ENCODE measurements at regions not wholly inside any gene's neighbourhood (a gene's known extent, or its start where the extent isn't known, plus 50 kb on each side); places are given as distances from the start of the nearest gene placed in this dataset.

DNA sequence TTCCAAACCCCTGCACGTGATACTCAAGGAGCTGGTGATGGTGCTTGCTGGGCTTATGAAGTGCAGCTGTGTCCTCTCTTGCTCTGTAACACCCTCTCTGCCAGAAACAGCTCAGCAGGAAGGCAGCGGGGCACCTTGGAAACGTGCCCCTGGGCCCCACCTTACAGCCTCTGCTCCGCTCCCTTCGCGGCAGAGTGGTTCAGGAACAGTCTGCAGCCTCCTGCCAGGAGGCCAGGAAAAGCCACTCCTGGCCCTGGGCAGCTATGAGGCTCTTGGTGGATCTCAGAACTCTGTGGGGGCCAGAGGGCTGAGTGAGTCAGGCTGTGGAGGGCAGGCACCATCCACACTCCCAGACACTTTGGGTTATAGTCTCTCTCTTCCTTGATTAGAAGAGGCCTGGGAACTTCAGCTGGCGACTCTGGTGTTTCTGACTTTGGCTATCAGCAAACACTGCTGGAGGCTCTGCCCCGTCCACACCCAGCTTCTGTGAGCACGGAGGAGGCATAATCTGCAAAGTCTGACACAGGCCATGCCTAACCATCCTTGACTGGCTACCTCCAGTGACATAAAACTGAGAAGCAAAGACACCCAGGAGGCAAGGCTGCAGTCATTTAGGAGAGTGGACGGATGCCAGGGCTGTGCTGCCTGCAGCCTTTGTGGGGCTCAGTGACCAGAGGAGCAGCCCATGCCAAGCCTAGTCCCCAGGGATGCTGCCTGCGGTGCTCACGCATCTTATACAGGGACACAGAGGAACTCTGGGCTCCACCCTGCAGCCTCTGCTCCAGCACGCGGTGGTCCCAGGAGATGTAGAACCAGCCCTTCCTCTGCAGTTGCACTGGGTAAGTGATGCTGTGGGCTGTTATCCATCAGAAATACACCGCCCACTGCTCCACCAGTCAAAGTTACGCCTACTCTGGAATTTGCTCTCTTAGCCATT is 65.3 kb downstream of the METRNL start:
- DNase-seq, result no peak

DNA sequence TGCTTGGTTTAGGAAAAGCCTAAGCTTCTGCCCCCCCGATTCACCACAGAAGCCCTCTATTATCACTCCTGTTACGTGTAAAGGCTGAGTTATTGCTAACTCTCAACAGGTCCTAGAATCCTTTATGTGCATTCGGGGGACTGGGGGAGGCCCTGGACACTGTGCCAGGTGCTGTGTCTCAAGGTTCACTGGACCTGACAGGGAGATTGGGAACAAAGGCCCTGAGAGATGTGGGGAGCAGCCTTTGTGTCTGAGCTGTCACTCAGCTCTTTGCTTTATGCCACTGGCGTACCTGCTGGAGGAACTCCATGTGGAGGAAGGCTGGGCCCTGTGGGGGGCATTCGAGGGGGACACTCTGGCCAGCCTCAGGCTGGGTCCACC is 65.9 kb downstream of the METRNL start:
- DNase-seq, result no peak

DNA sequence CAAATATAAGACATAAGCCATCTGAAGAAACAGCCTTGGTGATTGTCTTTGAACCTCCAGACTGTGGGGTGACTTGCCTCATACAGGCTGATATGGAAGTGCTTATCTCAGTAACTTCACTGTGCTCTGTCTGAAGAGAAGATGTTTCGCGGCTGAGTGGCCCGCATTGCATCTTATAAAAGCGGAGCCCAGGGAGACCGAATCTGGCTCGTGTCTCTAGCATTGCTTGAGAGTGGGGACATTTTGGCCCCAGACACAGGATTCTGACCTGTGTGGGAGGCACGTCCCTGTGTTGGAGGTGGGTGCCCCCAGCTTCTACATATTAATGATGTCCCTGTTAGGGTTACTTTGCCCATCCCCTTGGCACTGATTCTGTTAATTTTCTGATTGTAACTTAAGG is 66.4 kb downstream of the METRNL start:
- no peak for DNase-seq

DNA sequence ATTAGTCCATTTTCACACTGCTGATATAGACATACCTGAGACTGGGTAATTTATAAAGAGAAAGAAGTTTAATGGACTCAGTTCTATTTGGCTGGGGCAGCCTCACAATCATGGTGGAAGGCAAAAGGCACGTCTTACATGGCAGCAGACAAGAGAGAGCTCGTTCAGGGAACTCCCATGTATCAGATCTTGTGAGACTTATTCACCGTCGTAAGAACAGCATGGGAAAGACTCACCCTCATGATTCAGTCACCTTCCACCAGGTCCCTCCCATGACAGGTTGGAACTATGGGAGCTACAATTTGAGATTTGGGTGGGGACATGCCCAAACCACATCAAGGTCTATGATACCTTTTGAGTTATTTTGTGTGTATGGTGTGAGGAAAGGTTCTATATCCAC is 66.9 kb downstream of the METRNL start:
- DNase-seq, result no peak

DNA sequence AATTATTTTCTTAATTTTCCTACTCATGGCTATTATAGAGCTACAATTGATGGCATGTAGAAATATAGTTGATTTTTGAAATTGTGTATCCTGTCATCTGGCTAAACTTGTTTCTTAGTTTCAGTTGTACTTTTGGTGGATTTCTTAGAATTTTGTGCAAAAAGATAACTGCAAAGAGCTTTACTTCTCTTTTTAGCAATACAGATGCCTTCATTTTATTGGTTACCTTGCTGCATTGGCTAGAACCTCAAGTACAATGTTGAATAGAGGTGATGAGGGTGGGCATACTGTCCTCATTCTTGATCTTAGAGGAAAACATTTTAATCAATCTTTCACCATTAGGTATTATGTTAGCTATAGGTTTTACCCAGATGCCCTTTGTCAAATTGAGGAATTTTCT is 67.9 kb downstream of the METRNL start:
- no peak for DNase-seq

DNA sequence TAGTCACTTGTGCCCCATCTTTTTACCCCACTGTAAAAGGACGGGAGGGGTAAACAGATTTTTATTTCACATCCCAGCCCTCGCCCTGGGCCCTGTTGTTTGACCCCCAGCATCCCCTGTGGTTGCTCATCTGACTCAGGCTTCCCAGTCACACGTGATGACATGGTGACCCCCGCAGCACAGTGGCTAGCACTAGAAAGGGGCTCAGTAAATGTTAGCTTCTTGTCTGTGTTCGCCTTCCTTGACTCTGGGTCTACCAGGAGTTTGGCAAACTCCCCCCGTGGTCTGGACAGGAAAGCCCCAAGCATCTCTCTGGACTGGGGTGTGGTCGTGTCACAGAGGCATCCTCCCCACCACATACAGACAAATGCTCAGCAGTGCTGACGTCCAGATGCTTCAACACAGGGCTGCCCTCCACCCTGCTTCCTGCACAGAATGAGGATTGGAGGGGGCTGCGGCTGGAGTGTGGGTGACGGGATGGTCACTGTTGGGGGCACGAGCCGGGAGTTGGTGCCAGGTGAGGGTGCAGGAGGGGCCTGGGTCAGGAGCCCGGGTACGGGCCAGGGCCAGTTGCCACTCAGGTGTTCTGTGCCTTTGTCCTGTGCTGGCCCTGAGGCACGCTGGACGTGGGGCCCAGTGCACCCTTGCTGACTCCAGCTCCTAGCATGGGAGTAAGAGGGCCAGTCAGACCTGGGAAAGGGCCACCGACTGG is 69.1 kb downstream of the METRNL start:
- no peak for DNase-seq

DNA sequence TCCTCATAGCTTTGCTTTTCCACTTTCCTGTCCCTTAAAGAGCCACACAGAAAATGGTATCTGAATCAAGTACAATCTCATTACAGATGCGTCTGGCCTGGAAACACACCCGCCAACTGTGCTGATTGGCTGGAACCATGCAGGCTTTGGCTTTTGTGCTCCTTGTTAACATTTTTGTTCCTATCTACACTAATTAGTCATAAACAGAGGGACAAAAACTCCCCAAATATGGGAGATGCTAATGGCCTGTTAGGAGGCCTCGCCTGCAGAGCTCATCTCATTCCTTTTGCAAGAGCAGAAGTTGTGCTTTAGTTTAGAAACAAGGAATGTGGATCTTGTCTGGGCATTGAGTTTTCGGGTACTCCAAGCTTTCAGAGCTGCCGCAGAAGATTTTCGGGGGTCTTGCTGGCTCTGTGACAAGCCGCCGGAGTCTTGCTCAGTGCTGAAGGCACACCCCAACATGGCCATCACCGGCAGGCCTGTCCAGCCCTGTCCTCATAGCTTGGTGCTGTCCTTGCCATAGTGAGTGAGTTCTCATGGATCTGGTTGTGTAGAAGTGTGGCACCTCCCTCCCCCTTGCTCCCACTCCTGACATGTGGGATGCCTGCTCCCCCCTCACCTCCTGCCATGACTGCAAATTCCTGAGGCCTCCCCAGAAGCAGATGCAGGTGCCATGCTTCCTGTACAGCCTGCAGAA is 69.8 kb downstream of the METRNL start:
- DNase-seq, result no peak

DNA sequence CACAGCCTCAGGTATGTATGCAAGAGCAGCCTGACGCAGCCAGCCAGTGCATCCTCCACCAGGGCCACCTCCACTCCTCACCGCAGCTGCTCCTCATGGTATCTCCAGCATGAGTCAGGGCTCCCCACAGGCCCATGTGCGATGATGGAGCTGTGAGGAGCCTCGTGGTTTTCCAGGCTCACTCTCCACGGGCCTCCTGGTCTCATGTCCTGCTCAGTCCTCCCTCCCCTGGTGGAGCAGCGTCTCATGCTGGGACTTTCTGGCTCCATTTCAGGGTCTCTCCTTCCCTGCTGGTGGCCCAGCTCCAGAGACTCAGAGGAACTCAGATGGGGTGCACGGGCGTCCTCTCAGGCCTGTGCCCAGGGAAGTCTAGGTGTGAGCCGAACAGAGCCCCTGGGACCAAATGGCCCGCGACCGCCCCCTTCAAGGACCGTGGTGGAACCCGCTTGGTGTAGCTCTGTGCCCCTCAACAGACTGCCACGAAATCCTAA is 70.4 kb downstream of the METRNL start:
- DNase-seq, result no peak

DNA sequence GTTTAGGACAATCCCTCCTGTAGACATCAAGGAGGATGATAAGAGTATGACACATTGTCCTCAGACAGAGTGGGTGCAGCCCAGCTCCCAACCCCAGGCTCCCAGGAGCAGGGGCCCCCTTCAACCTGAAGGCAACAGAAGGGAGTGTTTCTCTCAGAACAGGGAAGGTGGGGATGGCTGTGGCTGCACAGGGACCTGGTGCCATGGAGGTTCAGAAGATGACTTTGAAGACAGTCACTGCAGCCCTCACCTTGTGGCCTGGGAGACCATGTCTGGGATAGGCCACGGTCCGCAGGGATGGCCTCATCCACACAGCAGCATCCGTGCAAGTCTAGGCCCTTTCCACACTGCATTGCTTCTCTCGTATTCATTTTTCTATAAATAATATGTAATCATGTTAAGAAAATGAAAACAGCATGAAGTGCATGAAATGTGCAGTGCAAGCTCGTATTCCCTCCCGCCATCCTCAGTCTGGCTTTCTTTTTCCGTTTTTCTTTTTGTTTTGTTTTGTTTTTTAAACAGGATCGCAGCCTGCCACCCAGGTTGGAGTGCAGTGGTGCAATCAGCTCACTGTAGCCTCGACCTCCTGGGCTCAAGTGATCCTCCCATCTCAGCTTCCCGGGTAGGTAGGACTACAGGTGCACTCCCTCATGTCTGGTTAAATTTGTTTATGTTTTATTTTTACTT is 71.1 kb downstream of the METRNL start:
- DNase-seq, result no peak

DNA sequence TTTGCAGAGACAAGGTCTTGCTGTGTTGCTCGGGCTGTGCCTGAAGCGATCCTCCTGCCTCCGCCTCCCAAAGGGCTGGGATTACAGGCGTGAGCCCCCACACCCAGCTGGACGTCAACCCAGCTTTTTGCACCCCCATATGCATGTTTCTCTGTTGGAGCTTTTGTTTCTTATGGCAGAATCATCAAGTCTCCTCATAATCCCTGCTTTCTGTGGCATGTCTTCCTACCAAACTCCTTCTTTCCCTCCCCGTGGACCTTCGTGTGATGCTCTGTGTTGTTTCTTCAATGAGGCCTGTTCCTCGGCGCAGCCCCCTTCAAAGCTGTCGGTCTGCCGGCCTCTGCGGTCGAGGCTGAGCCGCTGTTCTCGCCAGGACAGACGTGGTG is 71.6 kb downstream of the METRNL start:
- no peak for DNase-seq

DNA sequence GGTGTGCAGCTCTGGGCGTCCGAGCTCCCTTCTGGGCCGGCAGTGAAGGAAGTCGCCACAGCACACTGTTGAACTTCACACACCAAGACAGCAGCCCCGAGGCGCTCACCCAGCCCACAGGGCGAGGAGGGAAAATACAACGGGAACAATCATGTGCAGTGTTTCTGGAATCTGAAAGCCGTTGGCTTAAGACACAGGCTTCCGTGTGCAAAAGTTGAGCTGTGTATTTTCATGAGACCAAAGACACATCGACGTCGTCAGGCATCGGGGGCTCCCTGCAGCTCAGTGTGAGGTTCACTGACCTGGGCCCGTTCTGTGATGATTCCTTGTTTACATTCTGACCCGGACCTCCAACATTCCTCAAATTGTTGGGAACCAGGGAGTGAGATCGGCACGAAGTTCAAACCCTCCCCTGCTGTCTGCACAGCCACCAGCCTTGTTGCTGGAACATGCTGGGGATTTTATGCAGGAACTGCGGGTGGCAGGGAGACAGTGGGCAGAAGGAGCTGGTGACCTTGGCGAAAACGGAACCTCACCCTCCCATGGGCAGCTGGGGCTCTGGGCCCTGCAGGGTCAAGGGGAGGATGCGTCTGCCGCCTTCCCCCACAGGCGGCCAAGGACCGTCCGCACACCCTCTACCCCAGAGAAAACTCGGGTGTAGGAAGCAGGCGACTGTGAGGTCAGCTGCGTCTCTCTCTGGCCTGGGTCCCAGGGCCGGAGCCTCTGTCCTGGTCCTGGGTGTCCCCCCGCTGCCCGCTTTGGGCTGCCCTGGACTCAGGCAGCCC is 72.2 kb downstream of the METRNL start:
- no peak for DNase-seq

DNA sequence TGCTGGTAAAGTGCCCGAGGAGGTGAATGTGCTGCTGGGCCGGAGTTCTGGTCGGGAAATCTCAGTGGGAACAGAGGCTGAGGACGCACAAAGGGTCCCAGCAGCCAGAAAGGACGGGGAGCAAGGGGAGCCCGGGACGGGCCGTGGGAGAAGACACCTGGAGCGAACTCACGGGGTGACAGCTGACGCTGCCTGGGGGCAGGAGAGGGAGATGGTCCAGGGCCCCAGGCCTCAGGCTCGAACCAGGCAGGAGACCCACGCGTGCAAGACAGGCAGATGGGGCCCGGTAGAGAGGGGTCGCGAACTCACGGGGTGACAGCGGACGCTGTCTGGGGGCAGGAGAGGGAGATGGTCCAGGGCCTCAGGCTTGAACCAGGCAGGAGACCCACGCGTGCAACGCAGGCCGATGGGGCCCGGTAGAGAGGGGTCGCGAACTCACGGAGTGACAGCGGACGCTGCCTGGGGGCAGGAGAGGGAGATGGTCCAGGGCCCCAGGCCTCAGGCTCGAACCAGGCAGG is 72.9 kb downstream of the METRNL start:
- DNase-seq, result no peak

DNA sequence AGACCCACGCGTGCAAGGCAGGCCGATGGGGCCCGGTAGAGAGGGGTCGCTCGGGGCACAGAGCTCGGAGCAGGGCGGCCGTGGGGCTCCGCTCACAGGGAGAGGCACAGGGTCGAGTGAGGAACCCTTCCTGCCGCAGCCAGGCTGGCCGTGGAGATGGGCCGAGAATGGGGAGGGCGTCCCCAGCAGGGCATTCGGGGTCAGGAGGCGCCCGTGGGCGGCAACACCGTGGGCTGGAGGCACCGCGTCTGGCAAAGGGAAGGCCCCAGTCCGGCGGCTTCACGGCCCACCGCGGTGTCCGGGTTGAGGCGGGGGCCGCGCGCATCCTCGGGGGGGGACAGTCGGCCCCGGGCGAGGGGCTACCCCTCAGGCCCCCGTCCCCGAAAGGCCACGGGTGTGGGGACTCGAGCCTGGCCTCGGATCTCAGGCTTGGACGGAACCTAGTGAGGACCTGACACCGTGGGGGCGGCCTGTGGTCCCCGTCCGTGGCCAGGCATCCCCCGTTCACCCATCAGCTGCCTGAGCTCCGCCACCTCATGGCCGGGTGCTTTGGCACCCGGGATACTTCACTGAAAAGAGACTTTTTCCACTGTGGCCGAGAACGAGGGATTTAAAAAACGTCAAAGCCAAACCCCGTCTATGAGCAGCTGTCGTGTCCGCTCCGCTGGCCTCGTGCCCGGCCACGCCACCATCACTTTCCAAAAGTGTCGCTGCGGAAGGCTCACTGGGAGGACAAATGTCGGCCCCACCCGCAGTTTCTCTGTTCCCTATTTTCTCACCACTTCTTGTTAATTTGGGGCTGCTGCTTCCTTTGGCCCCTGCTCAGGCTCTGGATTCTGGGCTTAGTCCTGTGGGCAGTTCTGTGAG is 73.6 kb downstream of the METRNL start:
- no peak for DNase-seq

DNA sequence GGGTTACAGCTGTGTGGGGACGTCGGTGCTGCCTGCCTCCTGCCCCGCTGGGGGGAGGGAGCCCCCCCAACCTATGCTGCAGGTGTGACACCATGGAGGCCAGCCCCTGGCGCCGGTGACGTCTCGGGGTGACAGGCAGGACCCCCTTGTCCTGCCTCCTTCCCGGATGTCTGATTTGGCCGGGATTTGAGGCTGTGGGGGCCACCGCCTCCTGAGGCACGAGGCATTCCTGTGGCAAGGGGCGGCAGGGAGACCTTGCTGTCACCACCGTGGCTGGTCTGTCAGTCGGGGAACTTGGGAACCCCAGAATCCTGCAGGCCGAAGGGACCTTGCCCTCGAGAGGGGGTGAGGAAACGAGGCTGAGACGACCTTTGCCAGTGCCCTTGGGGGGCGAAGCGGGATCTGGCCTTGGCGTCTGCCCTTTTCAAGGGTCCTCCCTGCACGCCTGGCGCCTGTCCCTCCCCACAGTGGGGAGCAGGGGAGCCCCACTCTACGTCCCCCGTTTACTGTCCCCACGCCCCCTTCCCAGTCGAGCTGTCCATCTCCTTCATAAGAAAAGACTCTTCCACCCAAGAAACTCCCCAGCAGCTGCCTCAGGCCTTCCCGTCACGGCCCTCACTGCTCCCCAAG is 74.4 kb downstream of the METRNL start:
- no peak for DNase-seq

DNA sequence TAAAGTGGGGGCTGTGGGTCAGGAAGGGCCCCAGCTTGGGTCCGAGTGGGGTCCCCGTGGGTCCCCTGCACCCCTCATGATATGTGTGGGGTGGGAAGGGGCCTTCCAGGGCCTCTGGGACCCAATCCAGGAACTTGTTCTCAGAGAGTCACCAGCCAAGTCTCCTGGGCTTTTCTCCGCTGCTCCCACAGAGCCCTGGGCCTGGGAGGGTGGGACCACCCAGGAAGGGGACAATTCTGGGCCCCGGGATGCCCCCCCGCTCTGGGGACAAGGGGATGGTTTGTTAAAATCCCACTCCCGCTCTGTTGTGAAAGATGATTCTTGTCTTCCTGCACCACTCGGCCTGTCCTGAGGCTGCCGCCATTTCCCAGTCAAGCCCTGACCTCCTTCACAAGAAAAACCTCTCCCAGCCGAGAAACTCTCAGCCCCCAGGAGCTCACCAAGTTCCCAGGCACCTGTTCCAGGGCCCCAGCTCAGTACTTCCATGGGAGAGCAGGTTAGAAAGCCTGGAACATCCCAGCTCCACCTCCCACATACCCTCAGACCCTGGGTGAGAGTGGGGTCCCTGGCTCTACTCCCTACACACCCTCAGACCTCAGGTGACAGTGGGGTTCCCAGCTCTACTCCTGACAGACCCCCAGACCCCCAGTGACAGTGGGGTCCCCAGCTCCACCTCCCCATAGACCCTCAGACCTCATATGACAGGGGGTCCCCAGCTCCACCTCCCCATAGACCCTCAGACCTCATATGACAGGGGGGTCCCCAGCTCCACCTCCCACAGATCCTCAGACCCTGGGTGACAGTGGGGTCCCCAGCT is 75.1 kb downstream of the METRNL start:
- no peak for DNase-seq

DNA sequence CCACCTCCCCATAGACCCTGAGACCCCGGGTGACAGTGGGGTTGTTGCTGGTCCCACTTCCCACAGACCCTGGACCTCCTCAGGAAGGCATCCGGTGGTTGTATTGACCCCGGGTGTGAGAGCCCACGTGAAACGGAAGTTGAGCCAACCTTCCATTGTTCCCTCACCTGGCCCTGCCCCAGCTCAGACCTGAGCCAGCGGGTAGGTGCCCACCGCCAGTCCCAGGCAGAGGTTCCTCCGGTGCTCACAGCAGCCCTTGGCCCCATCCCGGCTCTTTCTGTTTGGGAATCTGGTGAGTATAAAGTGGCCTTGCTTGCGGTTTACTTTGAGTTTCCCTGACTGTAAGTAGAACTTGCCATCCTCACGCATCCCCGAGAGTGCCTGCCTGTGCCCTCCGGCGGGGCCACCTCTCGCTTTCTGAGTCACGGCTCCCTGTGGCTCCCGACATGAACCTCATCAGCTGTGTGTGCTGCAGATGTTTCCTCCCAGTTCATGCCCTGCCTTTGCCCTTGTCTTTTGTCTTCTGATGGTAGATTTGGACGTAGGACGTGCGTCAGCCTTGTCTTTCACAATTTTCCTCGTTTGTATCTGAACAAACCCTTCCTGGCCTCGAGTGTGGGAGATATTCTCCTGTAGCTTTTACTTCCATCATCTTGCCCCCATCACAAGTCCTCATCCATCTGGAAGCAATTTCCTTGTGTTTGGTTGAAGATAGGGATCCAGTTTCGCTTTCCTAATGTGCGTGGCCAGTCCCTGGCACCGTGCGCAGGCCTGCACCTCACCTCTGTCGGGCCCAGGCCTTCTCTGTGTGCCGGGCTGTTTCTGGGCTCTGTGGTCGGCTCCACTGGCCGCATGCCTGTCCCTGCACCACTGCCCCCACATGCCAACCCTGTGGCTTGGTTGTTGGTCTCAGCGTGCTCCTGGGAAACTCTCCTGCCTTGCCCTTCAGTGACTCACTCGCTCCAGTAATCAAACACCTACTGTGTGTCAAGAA is 76.0 kb downstream of the METRNL start:
- DNase-seq, result no peak

DNA sequence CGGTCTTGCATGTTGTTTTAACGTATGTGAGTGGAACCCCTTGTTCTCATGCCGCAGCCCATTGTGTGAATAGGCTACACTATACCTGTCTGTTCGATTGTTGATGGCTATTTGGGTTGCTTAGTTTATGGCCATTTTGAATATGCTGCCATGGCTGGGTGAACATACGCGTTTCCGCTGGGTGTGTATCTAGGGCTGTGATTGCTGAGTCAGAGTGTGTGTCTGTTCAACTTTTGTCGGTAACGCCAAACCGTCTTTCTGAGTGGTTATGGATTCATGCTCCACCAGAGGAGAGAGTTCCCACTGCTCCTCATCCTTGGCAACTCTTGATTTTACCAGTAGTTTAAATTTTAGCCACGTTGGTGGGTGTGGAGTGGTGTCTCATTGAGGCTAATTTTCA is 77.0 kb downstream of the METRNL start:
- DNase-seq, result no peak

Data from stimulated activated CD4-positive, alpha-beta T cell treated with anti-CD3 and anti-CD28 coated beads, Interleukin-4, amount 100 ng/mL, for 24 hours (primary cell).